ENCODE measurements at regions not wholly inside any gene's neighbourhood (a gene's known extent, or its start where the extent isn't known, plus 50 kb on each side); places are given as distances from the start of the nearest gene placed in this dataset.

- TF ChIP-seq CTCF (IDR thresholded peaks at IDR 0.05) (no peak), POLR2A (IDR thresholded peaks at IDR 0.05) (no peak), POLR2AphosphoS5 (IDR thresholded peaks at IDR 0.05) (no peak)
These were observed 80.3 kb upstream of the CRHR1 start for GRCh38 chr17:45703806-45704205.

All from breast epithelium (tissue), 3 donors.